Left kidney (tissue), 1 donor: ENCODE measurements at regions not wholly inside any gene's neighbourhood (a gene's known extent, or its start where the extent isn't known, plus 50 kb on each side); places are given as distances from the start of the nearest gene placed in this dataset.

ENCODE experiments used
- DNase-seq: peaks from one replicate; pipeline ENCODE4 v3.0.0-alpha.2; 2013

DNA sequence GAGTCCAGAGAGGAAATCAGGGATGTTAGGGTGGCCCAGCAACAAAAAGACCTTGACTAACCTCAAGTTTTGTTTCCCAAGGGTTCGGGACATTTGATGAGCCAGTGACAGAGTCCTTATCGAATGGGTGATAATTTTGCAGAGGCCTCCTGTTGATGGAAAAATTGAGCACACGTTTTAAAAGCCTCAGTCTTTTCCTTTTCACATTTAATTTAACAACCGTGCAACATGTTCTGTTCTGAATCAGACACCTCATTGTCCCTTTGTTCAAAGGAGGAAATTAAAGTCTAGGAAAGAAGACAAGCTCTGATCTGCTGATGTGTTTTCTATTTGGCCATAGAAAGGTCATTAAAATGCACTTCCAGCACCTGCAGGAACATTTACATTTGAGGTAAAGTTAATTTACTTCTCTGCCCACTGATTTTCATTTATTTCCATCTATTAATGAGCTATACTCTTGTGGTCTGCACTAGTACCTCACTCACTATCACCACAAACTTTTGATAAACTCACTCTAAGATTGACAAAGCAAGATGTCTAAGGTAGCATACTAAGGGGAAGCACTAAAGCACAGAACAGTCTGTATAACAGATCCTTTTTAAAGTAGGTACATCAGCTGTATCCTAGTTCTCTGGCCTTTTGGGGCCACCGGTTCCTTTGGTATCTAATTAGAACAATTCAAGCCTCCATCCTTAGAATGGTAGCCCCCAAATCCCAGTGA is 147.0 kb downstream of the RPAP3 start:
- DNase-seq, result no peak

DNA sequence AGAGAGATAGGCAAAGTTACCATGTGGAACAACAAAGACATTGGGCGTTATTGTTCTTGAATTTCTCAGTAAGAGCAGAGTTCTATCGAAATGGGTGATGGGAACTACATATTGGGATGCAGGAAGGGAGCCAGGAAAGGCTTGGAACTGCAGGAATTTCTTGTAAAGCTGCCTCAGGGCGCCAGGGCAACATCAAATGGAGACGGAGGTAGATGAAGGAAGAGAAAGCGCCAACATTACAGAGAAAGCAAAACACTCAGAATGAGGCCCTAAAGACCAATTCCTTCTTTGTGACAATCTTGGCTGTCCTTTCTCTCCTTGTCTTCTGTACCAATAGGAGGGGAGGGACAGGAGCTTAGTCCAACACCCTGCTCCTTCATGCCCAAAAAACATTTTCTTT is 148.4 kb downstream of the RPAP3 start:
- DNase-seq, result no peak

DNA sequence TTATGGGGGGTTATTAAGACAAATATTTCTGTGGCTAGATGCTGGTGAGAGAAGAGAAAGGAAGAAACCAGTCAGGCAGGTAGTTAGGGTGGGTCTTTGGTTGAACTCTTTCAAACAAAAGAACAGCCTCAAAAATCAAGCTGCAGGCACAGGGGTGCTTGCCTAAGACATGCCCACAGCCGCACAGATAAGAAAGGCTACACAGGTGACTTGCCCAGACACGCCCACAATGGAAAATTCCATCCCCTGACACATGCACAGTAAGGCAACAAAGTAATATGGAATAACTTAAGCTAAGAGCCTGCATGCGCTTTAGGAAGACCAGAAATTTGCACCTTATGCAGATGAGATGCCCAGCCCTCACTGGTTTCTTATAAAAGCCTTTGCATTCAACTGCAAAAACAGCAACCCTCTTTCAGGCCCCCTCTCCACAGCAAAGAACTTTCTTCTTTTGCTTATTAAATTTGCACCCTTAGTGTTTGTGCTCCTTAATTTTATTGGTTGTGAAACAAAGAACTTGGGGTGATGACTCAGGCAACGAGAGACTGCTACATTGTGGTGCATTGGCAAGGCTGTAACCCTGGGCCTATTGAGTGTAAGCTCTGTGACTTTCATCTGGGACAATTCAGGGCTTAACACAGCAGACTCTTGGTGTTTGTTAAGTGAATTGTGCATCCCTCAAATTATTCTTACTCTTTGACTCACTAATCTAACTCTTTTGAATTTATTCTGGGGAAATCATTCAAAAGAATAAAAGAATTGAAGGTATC is 149.4 kb downstream of the RPAP3 start:
- no peak for DNase-seq

DNA sequence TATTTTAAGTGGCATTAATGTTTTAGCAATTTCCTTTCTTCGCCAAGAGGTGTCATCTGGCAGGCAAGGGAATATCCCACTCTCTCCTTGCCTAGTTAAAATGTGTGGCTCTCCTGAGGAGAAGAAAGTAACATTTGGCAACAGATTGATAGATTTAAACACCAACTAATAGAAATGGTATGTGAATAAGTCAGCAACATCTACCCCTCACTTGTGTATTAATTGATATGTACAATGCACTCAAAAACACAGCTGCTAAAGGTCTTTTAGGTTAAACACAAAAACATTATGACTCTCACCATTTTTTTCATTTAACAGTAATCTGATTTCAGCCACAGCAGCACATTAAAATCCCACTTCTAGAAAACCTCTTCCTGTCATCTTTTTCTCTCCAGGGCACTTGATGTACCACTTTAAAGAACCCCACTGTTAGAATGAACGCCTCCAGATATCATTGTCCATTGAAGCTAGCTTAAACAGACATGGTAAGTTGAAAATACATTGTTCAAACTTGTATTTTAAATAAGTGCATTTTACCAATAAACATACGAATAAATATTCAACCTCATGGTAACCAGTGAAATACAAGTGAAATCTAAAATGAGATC is 151.7 kb downstream of the RPAP3 start:
- no peak for DNase-seq

DNA sequence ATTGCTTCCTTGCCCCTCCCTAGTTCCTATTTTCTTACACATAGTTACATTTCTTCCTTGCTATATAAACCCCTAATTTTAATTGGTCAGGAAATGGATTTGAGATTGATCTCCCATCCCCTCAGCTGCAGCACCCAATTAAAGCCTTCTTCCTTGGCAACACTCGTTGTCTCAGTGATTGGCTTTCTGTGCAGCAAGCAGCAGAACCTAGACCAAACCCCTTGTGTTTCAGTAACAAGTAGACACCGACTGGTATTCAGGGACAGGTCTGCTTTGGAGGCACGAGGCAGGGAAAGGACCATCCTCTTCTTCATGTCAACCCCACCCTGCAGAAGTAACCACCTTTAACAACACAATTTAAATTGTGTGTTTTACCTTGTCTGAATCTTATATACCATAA is 152.6 kb downstream of the RPAP3 start:
- no peak for DNase-seq

DNA sequence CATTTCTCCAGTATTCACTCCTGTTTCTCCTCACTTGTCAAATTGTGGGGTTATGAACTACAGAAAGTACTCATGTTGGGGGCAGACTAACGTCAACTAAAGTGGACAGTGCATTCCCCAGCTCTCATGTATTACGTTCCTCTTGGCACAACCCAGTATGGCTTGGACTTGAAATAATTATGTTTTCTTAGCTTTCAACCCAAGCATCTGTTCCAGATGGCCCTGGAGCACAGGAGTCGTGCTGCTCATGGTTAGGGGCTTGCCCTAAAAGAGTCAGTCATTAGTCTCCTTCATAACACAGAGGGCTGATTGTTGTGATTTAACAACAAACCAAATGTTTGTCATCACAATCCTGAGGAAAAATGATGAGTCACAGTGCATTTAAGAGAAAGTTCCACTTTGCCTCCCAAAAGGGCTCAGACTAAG is 154.4 kb downstream of the RPAP3 start:
- DNase-seq, result peak; percentile 13

DNA sequence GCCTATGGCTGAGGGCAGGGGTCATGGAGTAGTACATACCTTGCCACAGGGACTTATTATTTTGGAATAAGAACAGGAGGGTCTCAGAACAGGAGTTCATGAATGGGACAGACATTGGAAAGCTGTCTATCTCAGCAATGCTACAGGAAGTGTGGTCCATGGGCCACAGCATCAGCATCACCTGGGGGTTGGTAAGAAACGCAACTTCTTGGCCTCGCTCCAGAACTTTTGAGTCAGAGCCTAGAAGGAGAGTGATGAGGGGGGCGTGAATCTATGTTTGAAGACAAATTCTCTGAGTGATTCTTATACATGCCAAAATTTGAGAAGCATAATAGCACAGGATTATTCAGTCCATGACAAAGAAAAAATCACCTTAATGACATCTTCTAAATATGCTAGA is 156.6 kb downstream of the RPAP3 start:
- DNase-seq, result no peak

DNA sequence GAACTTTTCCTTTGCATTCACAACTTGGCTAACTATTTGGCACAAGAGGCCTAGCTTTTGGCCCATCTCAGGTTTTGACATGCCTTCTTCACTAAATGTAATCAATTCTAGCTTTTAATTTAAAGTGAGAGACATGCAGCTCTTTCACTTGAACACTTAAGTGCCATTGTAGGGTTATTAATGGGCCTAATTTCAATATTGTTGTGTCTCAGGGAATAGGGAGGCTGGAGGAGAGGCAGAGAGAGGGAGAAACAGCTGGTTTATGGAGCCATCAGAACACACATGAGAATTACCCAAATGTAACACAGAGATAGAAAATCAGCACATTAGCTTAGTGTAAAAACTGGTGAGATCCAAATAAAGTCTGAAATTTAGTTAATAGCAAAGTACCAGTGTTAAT is 157.4 kb downstream of the RPAP3 start:
- no peak for DNase-seq

DNA sequence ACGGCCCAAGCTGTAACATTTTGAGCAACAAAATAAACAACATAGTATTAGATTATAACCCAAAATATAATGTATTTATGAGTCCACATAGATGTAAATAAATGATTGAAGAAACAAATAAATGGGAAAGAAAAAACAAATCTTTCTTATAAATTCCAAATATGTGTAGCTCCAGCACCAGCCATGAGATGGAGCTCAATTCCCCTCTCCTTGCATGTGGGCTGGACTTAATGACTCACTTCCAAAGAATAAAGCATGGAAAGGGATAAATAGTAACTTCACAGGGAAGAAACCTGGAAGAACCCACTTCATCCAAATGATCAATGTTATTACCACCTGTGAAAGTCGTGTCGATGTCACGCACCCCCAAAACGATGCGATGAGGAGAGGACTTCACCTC is 158.8 kb downstream of the RPAP3 start:
- DNase-seq, result no peak

DNA sequence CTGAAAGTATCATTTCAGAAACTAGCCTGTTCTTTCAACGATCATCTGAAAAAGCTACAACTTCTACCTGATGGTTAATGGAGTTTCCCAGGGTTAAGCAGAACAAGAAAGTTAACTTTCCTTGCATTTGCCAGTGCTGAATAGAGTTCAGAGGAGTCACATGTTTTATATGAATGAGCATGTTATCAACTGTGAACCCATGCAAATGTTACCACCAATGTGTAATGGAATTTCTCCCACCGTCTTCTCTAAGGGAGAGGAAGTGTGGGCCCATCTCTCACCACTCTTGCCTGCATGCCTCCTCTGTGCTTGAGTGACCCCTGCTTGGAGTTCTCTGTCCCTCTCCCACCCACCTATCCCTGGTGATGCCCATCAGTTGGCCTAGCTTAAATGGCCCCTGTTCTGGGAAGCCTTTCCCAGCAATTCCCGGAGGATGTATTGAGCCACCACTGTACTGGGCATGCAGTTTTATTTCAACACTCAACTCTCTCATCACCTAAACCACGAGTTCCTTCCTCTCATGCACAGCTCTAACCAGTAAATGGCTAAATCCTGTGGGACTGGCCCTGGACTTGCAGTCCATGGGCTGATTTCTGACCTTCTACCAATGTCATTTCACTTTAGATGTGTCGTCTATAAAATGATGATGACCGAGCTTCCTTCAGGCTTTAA is 159.8 kb downstream of the RPAP3 start:
- no peak for DNase-seq

DNA sequence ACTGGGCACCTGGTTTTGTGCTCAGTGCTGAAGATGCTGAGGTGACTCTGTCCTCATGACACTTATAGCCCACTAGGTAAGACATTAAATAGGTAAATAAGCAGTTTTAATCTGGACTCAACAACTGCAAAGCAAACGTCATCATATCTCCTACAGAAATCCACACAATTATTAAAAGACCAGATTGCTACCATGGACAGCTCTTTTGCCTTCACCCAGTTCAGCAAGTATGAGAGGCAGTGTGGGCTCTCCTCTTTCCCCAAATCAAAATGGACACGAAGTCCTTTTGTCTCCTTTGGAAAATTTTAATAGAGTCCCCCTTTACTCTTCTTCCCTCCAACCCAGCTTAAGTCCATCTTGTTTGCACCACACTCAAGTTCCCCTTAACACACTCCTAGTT is 171.1 kb downstream of the RPAP3 start:
- DNase-seq, result peak; percentile 17

DNA sequence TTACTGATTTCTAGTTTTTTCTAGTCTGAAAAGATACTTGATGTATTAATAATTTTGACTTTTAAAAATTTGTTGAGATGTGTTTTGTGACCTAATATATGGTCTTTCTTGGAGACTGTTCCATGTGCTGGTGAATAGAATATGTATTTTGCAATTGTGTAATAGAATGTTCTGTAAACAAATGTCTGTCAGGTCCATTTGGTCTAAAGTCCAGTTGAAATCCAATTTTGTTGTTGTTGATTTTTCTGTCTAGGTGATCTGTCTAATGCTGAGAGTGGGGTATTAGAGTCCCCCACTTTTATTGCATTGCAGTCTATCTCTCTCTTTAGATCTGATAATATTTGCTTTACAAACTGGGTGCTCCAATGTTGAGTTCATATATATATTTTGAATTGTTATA is 175.8 kb downstream of the RPAP3 start:
- DNase-seq, result no peak

DNA sequence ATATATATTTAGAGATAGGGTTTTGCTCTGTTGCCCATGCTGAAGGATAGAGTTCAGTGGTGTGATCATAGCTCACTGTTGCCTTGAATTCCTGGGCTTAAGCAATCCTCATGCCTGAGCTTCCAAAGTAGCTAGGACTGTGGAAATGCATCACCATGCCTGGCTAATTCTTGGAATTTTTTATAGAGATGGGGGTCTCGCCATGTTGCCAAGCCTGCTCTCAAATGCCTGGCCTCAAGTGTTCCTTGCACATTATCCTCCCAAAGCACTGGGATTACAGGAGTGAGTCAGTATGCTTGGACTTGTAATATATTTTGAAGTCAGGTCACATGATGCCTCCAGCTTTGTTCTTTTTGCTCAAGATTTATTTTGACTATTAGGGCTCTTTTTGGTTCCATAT is 178.0 kb downstream of the RPAP3 start:
- no peak for DNase-seq

DNA sequence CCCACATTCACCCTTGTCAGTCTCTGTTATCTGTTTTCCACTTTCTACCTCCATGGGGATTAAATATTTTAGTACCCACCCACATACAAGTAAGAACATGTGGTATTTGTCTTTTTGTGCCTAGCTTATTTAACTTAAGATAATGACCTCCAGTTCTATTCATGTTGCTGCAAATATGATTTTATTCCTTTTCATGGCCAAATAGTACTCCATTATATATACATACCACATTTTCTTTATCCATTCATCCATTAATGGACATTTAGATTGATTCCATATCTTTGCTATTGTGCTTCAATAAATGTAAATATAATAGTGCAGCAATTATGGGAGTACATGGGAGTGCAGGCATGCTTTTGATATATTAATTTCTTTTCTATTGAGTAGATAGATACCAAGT is 185.8 kb downstream of the RPAP3 start:
- DNase-seq, result no peak

DNA sequence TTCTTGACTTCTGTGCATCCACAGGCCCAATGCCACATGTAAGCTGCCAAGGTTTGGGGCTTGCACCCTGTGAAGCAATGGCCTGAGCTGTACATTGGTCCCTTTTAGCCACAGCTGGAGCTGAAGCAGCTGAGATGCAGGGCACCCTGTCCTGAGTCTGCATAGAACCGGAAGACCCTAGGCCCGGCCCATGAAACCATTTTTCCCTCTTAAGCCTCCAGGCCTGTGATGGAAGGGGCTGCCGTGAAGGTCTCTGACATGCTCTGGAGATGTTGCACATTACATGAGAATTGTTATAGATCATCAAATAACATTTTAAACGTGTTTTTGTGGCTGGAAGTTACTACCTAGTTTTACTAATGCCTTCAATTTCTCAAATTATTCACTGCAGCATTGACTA is 188.7 kb downstream of the RPAP3 start:
- DNase-seq, result no peak

DNA sequence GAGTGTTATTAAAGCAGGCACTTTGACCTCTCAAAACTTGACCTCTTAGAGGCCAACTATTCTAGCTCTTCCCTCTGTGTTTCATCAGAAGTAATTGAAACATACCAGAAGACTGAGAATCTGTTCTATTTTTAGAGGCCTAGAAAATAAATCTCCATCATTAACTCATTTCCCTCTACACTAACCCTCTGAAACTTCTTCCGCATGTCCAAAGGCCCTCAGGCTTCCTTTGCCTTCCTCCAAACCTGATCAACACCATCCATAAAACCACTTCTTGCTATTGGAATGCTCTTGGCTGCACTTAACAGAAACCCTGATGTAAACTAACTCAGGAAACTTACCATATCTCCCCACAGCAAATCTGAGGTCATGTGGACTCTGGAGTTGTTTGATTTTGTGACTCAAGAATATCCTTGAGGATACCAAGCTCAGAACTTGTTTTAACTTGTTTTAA is 196.4 kb downstream of the RPAP3 start:
- no peak for DNase-seq

DNA sequence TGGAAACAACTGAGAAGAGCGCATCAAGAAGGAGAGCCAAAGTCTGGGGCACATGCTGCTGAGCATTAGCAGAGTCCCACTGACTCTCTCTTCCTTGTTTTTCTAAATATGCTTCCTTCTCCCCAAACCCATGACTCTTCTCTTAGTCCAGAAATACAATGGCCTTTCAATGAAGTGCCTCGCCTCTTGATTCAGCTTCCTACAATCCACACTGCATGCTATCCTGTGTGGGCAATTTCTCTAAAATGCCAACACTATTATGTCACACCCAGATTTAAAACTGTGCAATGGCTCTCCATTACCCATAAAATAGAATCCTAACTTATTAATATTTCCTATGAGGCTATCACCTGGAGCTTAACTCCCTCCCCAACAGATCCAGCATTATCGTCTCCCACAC is 198.6 kb downstream of the RPAP3 start:
- DNase-seq, result no peak

DNA sequence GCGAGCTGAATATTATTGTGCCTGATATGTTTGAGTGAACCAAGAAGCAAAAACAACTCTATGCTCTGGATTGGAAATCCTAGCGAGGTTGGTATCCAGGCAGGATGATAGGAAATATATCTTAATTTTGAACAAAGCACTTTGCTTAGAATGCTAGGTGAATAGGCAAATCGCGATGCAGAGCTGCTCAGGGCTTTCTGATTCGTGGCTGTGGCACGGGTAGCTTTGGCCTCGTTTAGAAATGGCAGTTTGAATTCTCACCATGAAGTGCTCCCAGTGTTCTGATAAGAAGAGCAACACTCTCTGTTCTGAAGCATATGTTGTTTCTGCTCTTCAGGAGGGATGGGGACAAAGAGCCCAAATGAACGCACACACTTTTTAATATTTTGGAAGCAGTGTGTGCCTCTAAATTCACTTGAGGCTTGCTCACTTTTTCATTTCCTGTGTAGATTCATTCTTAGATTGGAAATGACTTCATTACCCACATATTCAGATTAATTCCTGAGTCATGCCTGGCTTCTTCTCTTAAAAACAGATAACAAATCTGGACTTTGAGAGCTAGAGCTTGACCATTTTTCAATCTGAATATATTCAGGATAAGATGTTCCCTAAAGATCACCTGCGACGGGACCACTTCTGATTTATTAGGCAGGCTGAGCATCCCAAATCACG is 200.9 kb downstream of the RPAP3 start:
- DNase-seq, result no peak

DNA sequence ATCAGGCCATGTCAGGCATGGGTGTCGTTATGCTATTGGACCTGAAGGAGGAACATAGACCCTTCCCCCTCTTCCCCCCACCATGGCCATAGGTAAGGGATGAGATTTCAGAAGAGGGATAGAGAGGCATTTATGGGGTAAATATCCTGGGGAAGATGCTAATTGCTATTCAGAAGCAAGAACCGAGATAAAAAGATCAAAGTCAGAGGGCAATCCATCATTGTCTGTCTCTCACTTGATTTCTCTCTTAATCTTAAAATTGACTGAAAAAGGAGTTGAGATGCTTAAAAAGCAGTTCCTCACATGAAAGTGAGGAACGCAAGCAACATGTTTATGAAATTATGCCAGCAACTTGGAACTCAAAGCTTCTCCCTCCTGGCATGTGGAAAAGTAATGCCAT is 212.0 kb downstream of the RPAP3 start:
- DNase-seq, result no peak

DNA sequence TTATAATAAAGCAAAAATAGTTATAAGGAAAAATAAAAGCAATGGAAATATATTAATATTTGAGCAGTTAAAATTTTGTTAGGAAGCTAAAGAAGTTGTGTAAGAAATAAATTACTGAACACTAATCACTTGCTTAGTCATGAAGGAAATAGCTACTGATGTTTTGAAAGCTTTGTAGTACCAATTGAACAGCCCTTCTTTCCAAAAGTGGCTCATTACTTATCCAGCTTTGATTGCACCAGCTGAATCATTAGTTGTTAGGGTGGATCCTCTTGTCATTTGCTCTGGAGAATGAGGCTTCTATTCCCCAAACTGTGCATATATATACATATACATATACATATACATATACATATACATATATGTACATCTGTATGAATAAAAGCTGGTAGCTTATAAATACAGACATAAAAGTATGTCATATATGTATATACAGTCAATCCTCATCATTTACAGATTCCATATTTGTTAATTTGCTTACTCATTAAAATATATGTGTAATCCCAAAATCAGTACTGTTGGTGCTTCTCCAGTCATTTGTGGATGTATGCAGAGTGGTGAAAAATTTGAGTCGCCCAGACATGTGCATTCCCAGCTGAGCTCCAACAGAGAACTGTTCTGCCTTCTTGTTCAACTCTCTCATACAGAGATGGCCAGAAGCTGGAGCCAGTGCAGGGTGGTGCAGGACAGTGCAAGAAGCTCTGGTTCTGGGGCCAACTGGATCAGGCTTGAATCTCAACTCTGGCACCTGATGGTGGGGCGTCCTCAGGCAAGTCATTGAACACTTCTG is 214.1 kb downstream of the RPAP3 start:
- DNase-seq, result no peak

DNA sequence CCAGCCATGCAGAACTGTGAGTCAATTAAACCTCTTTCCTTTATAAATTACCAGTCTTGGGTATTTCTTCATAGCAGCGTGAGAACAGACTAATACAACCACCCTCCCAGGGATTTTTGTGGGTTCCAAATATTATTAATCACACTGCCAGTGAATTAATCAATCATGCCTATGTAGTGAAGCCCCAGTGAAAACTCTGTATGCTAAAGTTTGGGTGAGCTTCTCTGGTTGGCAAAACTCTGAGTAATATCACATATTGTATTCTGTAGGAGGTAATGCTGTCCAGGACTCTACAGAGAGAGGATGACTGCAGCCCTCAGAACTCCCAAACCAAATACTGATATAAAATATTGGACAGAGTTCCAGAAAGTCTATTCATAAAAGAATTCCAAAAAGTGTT is 216.9 kb downstream of the RPAP3 start:
- no peak for DNase-seq
